Pons (tissue), 1 donor: ENCODE measurements at regions not wholly inside any gene's neighbourhood (a gene's known extent, or its start where the extent isn't known, plus 50 kb on each side); places are given as distances from the start of the nearest gene placed in this dataset.

Experiments used
- DNase-seq: peaks from one replicate; pipeline ENCODE4 v3.0.0-alpha.2; 2016; ENCODE audit warnings: low spot score

DNA sequence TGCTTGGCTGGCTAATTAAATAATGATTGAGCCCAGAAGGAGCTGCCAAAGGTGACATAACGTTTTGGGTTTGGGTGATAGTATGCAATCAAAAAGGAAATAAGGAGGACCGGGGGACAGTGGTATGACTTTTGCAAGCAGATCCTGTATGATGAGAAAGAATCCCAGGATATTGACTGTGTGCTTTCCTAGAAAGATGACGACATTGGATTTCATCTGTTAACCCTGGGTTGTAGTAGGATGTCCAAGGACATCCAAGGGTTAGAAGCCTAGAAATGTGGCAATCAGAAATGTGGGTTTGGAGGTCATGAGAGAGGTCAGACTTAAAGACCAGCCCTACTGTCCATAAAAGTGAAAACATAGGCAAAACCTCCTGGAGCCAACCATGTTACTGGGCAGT is 50.3 kb upstream of the HMHB1 start:
- no peak for DNase-seq

- DNase-seq = no peak
Observed at GRCh38 chr5:143760755-143761154, 51.2 kb upstream of the HMHB1 start.

GRCh38 chr5:143760131-143760505 is 51.8 kb upstream of the HMHB1 start:
- no peak for DNase-seq

GRCh38 chr5:143759396-143760130 is 52.4 kb upstream of the HMHB1 start:
- no peak for DNase-seq

- DNase-seq = no peak
Observed at GRCh38 chr5:143758750-143759149, 53.2 kb upstream of the HMHB1 start.

- no peak for DNase-seq
Observed at GRCh38 chr5:143758015-143758414, 53.9 kb upstream of the HMHB1 start.

DNA sequence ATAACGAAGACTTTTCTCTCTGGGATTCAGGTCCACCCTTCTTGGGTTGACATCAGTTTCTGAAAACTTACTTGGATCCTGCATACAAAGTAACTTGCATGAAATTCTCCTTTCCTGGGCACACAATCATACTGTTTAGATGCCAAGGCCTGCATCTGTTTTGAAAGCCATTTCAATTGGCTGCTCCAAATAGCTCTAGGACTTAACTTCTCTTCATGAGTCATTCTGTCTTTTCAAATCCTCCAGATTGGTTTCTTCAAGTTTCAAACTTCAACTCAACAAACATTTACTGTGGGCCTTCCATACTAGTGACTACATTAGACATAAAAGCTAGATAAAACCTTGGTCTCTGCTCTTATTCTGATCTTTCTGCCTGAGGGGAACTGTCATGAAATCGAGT is 54.8 kb upstream of the HMHB1 start:
- DNase-seq = no peak

GRCh38 chr5:143755966-143756365 is 56.0 kb upstream of the HMHB1 start:
- DNase-seq = no peak

DNA sequence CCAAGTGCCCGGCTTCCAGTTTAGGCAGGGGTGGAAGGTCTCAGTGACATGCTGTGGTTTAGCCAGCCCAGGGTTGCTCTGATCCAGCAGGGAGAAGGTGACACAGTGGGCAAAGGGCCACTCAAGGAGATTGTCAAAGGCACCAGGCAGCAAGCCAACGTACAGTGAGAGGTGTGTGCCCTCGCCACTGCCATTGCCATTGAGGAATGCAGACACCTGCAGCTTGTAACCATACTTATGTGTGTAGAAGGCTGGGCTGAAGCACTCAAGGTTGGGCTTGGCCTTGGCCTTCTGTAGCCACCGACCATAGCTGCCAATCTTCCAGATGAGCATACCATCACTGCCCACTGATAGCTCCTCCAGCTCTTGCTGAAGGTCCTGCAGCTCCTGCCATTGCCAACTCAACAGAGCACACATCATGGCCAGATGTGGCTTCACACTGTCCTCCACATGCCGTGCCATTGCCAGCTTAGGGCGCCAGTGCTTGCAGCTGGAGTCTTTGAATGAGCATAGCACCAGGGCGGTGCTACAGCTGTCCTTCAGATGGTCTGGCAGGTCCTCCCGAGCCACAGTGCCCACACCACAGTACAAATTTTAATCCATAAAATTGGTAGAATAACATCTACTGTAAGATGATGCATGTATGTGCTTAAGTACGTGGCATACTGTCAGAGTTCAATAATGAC is 59.7 kb upstream of the HMHB1 start:
- DNase-seq = no peak

DNA sequence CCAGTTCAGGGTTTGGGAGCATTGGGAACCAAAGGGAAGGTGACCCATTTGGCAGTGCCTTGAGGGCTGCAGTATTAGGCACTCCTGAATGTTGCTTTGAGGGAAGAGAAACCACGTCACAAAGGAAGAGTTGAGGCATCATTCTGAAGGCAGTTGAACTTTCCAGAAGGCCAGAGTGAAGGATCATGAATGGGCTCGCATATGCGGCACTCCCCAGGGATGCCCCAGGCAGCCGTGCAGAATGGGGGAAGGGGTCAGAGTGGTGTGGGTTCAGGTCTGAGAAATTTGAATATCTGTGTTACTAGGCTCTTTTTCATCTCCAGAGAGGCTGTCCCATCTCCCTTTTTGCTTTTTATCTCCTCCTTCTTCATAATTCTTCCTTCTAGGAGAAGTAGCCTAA is 60.6 kb upstream of the HMHB1 start:
- no peak for DNase-seq

DNA sequence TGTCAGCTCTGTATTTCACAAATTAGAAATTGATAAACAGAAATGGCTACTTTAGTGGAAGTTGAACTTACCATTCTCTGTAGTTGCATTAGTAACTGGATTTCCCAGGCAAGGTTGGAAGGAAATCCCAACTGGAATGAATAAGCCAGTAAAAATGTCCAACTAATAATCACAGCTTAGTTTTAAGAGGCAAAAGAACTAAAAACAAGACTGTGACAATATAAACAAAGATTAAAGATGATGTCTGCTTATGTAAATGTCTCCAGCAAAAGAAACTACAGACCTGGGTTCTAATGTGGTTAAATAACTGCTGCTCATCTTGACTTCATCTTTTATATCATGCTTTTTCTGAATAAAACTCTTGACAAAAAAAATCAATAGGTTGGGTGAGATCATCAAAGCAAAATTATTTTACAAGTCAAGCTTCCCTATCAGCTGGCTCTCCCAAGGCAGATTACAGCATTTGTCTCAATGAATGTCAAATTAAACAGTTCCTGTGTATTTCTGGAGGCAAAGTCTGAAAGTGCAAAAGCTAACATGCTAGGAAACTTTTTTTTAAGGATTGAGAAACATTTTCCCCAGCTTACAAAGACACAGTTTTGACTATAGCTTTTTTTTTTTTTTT is 62.3 kb upstream of the HMHB1 start:
- no peak for DNase-seq

- no peak for DNase-seq
Observed at GRCh38 chr5:143748516-143748915, 63.4 kb upstream of the HMHB1 start.

- no peak for DNase-seq
Observed at GRCh38 chr5:143742951-143743350, 69.0 kb upstream of the HMHB1 start.

DNA sequence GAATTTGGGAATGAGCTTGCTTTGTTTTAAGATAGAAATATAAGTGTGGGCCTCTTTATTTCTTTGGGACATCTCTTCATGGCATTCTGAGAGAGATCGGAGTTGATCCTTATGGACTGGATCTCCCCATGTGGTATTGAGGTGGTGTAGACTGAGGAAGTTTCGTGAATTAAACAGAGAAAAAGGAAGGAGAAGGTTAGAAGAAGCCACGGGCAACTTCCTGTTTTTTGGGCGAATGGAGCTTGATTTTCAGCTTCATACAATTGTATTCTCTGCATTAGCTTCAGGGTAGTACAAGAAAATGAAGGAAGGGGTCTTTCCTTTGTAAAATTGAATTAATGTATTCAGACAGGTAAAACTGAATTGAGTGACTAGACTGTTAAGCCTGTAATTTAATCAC is 70.5 kb upstream of the HMHB1 start:
- DNase-seq = peak; percentile 6

- no peak for DNase-seq
Observed at GRCh38 chr5:143740956-143741355, 71.0 kb upstream of the HMHB1 start.

- no peak for DNase-seq
Observed at GRCh38 chr5:143739746-143740145, 72.2 kb upstream of the HMHB1 start.

GRCh38 chr5:143738417-143739401 is 73.3 kb upstream of the HMHB1 start:
- no peak for DNase-seq

DNA sequence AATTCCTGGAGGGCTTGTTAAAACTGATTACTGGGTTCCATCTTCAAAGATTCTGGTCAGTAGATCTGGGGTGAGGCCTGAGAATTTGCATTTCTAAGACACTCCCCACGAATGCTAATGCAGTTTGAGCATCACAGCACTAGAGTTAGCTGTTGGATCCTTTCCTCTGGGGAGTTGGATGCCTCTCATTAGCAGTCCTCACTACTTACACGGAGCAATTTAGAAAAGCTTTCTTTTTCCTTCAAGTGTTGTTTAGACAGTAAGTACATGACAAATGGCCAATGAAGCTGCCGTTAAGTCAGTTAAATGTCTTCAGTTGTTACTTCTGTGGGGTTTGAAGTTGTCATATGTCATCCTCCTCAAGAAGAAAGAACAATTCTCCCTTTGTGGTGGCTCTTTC is 74.9 kb upstream of the HMHB1 start:
- DNase-seq = no peak

DNA sequence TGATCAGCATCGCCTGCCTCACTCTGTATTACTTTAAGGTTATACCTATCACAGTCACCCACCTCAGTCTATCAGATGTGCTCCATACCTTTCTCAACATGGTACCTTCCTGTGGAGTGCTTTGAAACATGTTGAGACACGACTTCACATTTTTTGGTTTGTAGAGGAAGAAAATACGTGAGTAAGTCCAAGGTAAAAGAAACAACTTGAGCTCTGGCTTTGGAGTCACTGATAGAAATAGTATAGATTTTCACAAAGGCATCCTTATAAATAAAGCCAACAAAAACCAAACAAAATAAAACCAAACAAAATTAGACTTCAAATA is 77.5 kb upstream of the HMHB1 start:
- DNase-seq = no peak

DNA sequence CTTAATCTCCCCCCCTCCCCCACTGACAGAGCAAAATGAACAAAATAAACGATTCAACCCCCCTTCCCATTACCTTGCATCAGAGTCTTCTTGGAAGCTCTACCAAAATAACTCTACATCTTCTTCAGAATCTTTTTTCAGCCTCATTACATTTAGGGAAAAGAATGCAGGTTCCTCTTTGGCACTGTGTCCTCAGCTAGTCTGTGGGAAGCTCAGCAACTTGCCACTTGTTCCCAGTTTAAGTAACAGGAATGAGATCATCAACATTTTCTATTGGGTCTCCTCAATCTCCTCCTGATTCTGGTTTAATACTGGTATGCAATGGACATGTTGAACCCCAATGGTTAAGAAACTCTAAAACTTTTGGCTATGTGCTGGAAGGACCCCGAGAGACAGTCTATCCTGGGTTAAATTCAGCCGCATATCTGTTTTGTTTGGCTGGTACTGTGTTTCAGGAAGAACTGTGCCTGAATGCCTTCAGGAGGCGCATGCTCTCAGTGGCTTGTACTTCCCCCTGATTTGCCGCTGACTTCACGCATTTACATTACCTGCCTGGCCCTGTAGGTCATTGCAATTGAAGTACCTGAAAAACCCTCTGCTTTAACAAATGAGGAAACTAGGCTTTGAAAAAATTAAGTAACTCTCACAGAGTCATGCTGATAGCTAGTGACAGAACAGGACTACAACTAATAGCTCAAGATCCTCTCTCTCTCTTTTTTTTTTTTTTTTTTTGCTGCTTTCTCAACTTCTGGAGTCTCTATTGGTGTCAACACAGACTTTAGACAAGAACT is 78.1 kb upstream of the HMHB1 start:
- no peak for DNase-seq

- no peak for DNase-seq
Observed at GRCh38 chr5:143732402-143732801, 79.6 kb upstream of the HMHB1 start.
